ENCODE measurements at regions not wholly inside any gene's neighbourhood (a gene's known extent, or its start where the extent isn't known, plus 50 kb on each side); places are given as distances from the start of the nearest gene placed in this dataset.

- WGBS, 2 donors: 83 to 88% methylated on average over 4 of the region's 4 CpGs
- Histone ChIP-seq H3K9me3 (ENCODE audit: control insufficient read depth in 4 of 4, insufficient read depth in 3 of 4, low read length in 3 of 4) (no peaks in the 10 kb centered on the region), H3K36me3 (ENCODE audit: control insufficient read depth in 4 of 4, insufficient read depth in 4 of 4, low read length in 4 of 4) (no peaks in the 10 kb centered on the region), H3K27ac (ENCODE audit: low read depth in 1 of 2, low read length in 1 of 2) (no peak overlapping the region), H3K4me1 (ENCODE audit: control insufficient read depth in 5 of 5, insufficient read depth in 5 of 5, low read length in 5 of 5) (no peaks in the 10 kb centered on the region), H3K9ac (ENCODE audit: insufficient read depth in 1 of 2, low read length in 2 of 2) (no peak overlapping the region), H3K4me3 (no peak overlapping the region), H3K27me3 (ENCODE audit: control insufficient read depth in 3 of 3, insufficient read depth in 3 of 3, low read length in 2 of 3) (no peaks in the 10 kb centered on the region)
- DNase-seq (no peak), ATAC-seq (ENCODE audit: insufficient read depth, low FRiP score) (no peak)
- TF ChIP-seq, protein P1, sequence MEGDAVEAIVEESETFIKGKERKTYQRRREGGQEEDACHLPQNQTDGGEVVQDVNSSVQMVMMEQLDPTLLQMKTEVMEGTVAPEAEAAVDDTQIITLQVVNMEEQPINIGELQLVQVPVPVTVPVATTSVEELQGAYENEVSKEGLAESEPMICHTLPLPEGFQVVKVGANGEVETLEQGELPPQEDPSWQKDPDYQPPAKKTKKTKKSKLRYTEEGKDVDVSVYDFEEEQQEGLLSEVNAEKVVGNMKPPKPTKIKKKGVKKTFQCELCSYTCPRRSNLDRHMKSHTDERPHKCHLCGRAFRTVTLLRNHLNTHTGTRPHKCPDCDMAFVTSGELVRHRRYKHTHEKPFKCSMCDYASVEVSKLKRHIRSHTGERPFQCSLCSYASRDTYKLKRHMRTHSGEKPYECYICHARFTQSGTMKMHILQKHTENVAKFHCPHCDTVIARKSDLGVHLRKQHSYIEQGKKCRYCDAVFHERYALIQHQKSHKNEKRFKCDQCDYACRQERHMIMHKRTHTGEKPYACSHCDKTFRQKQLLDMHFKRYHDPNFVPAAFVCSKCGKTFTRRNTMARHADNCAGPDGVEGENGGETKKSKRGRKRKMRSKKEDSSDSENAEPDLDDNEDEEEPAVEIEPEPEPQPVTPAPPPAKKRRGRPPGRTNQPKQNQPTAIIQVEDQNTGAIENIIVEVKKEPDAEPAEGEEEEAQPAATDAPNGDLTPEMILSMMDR (IDR thresholded peaks at IDR 0.05; ENCODE audit: control extremely low read depth, extremely low read depth): no peak
Measured at GRCh38 chr5:38086777-38087176, 171.6 kb upstream of the EGFLAM start.

- H3K4me3 ChIP-seq: no peak overlapping the region
- H3K27ac ChIP-seq (ENCODE audit: low read depth in 1 of 2, low read length in 1 of 2): no peak overlapping the region
- WGBS, 2 donors: 83 to 91% methylated on average over 3 of the region's 3 CpGs
- no peak for ATAC-seq (ENCODE audit: insufficient read depth, low FRiP score)
- H3K4me1 ChIP-seq (ENCODE audit: control insufficient read depth in 5 of 5, insufficient read depth in 5 of 5, low read length in 5 of 5): no peaks in the 10 kb centered on the region
- H3K27me3 ChIP-seq (ENCODE audit: control insufficient read depth in 3 of 3, insufficient read depth in 3 of 3, low read length in 2 of 3): no peaks in the 10 kb centered on the region
- H3K36me3 ChIP-seq (ENCODE audit: control insufficient read depth in 4 of 4, insufficient read depth in 4 of 4, low read length in 4 of 4): no peaks in the 10 kb centered on the region
- H3K9me3 ChIP-seq (ENCODE audit: control insufficient read depth in 4 of 4, insufficient read depth in 3 of 4, low read length in 3 of 4): peaks cover 0 to 4% (median 0%) of the 10 kb centered on the region in 4 donors
- H3K9ac ChIP-seq (ENCODE audit: insufficient read depth in 1 of 2, low read length in 2 of 2): no peak overlapping the region
- TF ChIP-seq, protein P1 (IDR thresholded peaks at IDR 0.05; ENCODE audit: control extremely low read depth, extremely low read depth): no peak
- no peak for DNase-seq
Measured at GRCh38 chr5:38079620-38080402, 178.5 kb upstream of the EGFLAM start.

DNA sequence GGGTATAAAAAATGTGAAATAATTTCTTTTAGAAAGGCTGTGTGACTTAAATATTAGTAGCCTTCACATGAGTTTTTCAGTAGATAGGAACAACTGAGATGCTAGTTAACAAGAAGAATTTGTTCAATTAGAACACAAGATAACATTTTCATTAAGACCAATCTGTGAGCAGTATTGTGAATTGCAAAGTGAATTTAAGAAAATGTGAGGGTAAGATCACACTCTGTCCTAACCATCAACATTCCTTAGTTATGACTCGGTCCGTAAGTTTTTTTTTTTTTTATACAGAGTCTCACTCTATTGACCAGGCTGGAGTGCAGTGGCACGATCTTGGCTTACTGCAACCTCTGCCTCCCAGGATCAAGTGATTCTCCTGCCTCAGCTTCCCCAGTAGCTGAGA is 180.2 kb upstream of the EGFLAM start:
- ATAC-seq (ENCODE audit: insufficient read depth, low FRiP score): no peak
- no peak overlapping the region for H3K4me3 ChIP-seq
- no peak overlapping the region for H3K27ac ChIP-seq (ENCODE audit: low read depth in 1 of 2, low read length in 1 of 2)
- no peak overlapping the region for H3K9ac ChIP-seq (ENCODE audit: insufficient read depth in 1 of 2, low read length in 2 of 2)
- WGBS, 2 donors: 68 to 86% methylated on average over 3 of the region's 3 CpGs
- TF ChIP-seq, protein P1 (IDR thresholded peaks at IDR 0.05; ENCODE audit: control extremely low read depth, extremely low read depth): no peak
- H3K9me3 ChIP-seq (ENCODE audit: control insufficient read depth in 4 of 4, insufficient read depth in 3 of 4, low read length in 3 of 4): peaks cover 0 to 4% (median 0%) of the 10 kb centered on the region in 4 donors
- no peaks in the 10 kb centered on the region for H3K36me3 ChIP-seq (ENCODE audit: control insufficient read depth in 4 of 4, insufficient read depth in 4 of 4, low read length in 4 of 4)
- H3K4me1 ChIP-seq (ENCODE audit: control insufficient read depth in 5 of 5, insufficient read depth in 5 of 5, low read length in 5 of 5): no peaks in the 10 kb centered on the region
- no peak for DNase-seq
- H3K27me3 ChIP-seq (ENCODE audit: control insufficient read depth in 3 of 3, insufficient read depth in 3 of 3, low read length in 2 of 3): no peaks in the 10 kb centered on the region
